CD14-positive monocyte (primary cell): ENCODE measurements at regions not wholly inside any gene's neighbourhood (a gene's known extent, or its start where the extent isn't known, plus 50 kb on each side); places are given as distances from the start of the nearest gene placed in this dataset.

Experiments used
- DNase-seq, 3 donors: peaks; one replicate each; pipeline ENCODE4 v3.0.0-alpha.2; 2011 to 2022
- H2AFZ ChIP-seq: 2 replicates; pipeline ENCODE4 v1.6.0; 2012; ENCODE audit warnings: mild to moderate bottlenecking, low read depth, low read length, inconsistent platforms; ENCODE audit not compliant: insufficient read depth, poor library complexity, severe bottlenecking
- H3K27ac ChIP-seq, 2 donors: 1 replicate in 1 of 2; 2 replicates in 1 of 2; pipeline ENCODE4 v1.5.1; 2012 to 2013; ENCODE audit warnings: low read length in 2 of 2, control low read depth in 1 of 2, inconsistent platforms in 1 of 2, low read depth in 1 of 2, mild to moderate bottlenecking in 1 of 2
- H3K27me3 ChIP-seq, 2 donors: one replicate each; pipeline versions ENCODE4 v1.6.0 to v1.6.1; 2011 to 2013; ENCODE audit warnings: low read length in 2 of 2; ENCODE audit not compliant: control insufficient read depth in 2 of 2, insufficient read depth in 2 of 2
- H3K36me3 ChIP-seq, 2 donors: replicated peaks in 1 of 2; 1 replicate in 1 of 2; 2 replicates in 1 of 2; pipeline versions ENCODE4 v1.5.1 to v1.6.1; 2012 to 2013; ENCODE audit warnings: low read length in 2 of 2, control low read depth in 1 of 2, inconsistent platforms in 1 of 2, mild to moderate bottlenecking in 1 of 2; ENCODE audit not compliant: insufficient read depth in 2 of 2, control insufficient read depth in 1 of 2
- H3K4me1 ChIP-seq, 2 donors: 1 replicate in 1 of 2; 2 replicates in 1 of 2; pipeline versions ENCODE4 v1.5.1 to v1.6.1; 2012 to 2013; ENCODE audit warnings: low read length in 2 of 2, control low read depth in 1 of 2, inconsistent platforms in 1 of 2, mild to moderate bottlenecking in 1 of 2, moderate library complexity in 1 of 2; ENCODE audit not compliant: insufficient read depth in 2 of 2, control insufficient read depth in 1 of 2
- H3K4me2 ChIP-seq: replicated peaks from 2 replicates; pipeline ENCODE3; 2012; ENCODE audit warnings: low read length, moderate library complexity, mild to moderate bottlenecking; ENCODE audit not compliant: poor library complexity, severe bottlenecking; ENCODE audit errors: extremely low read depth
- H3K4me3 ChIP-seq, 3 experiments: fragments of 200-600 bp in 1 of 3; sonication (generic) in 1 of 3; replicated peaks in 1 of 3; 1 replicate in 2 of 3; 2 replicates in 1 of 3; pipeline ENCODE4 v1.5.1; 2011 to 2013; ENCODE audit warnings: low read length in 3 of 3, mild to moderate bottlenecking in 3 of 3, control low read depth in 2 of 3, low read depth in 2 of 3, inconsistent platforms in 1 of 3, moderate library complexity in 1 of 3
- H3K79me2 ChIP-seq: 2 replicates; pipeline ENCODE4 v1.6.0; 2012; ENCODE audit warnings: mild to moderate bottlenecking, control low read depth, inconsistent platforms, low read length, moderate library complexity; ENCODE audit not compliant: insufficient read depth
- H3K9ac ChIP-seq: 2 replicates; pipeline ENCODE4 v1.6.0; 2017; ENCODE audit warnings: low read length, mild to moderate bottlenecking; ENCODE audit not compliant: insufficient read depth, poor library complexity, severe bottlenecking
- H3K9me3 ChIP-seq, 2 donors: replicated peaks in 1 of 2; 1 replicate in 1 of 2; 2 replicates in 1 of 2; pipeline versions ENCODE4 v1.5.1 to v1.6.1; 2012 to 2013; ENCODE audit warnings: low read length in 2 of 2, control low read depth in 1 of 2; ENCODE audit not compliant: control insufficient read depth in 1 of 2, insufficient read depth in 1 of 2
- H4K20me1 ChIP-seq: 2 replicates; pipeline ENCODE4 v1.6.0; 2012; ENCODE audit warnings: mild to moderate bottlenecking, low read length, control low read depth, moderate library complexity; ENCODE audit not compliant: insufficient read depth
- H3K27ac Mint-ChIP-seq, 7 donors: one replicate each; pipeline ENCODE4 v1.8.0; 2020; ENCODE audit warnings: mild to moderate bottlenecking in 7 of 7, mixed read lengths in 7 of 7, moderate library complexity in 6 of 7, inconsistent platforms in 2 of 7
- H3K27me3 Mint-ChIP-seq, 3 donors: one replicate each; pipeline ENCODE4 v1.8.0; 2021 to 2022; ENCODE audit warnings: low read depth in 3 of 3, mild to moderate bottlenecking in 3 of 3, mixed read lengths in 3 of 3, moderate library complexity in 3 of 3, inconsistent platforms in 1 of 3
- H3K36me3 Mint-ChIP-seq, 2 donors: one replicate each; pipeline ENCODE4 v1.8.0; 2020; ENCODE audit warnings: mixed read lengths in 2 of 2, inconsistent platforms in 1 of 2, mild to moderate bottlenecking in 1 of 2
- H3K4me1 Mint-ChIP-seq: one replicate; pipeline ENCODE4 v1.8.0; 2020; ENCODE audit warnings: mild to moderate bottlenecking, mixed read lengths
- H3K4me3 Mint-ChIP-seq, 2 donors: one replicate each; pipeline ENCODE4 v1.8.0; 2020; ENCODE audit warnings: mild to moderate bottlenecking in 2 of 2, mixed read lengths in 2 of 2, moderate library complexity in 1 of 2
- H3K9me3 Mint-ChIP-seq, 7 donors: one replicate each; pipeline ENCODE4 v1.8.0; 2020 to 2022; ENCODE audit warnings: mixed read lengths in 7 of 7, mild to moderate bottlenecking in 6 of 7, moderate library complexity in 6 of 7, inconsistent platforms in 2 of 7
- CTCF ChIP-seq: fragments of 200-600 bp; IDR thresholded peaks from one replicate; pipeline ENCODE4 v1.8.0; 2022; ENCODE audit warnings: antibody characterized with exemption, mild to moderate bottlenecking
- WGBS: methylation state at CpG from one replicate; pipeline ENCODE4 v1.1.5; 2013; ENCODE audit warnings: missing lambda C conversion rate; ENCODE audit not compliant: insufficient coverage; 5-methylcytosine and 5-hydroxymethylcytosine counted together
- intact Hi-C, 2 donors: fragments of 100-400 bp; cut with micrococcal nuclease; formaldehyde crosslinking; loops; one replicate each; pipeline versions ENCODE4 v1.15.0 to v1.15.1; 2023

- no peak for TF ChIP-seq CTCF
- Mint-ChIP-seq H3K27ac (no peak overlapping the region), H3K4me3 (no peak overlapping the region), H3K36me3 (no peaks in the 10 kb centered on the region), H3K27me3 (peaks cover 1 to 2% (median 1%) of the 10 kb centered on the region in 3 donors), H3K4me1 (no peaks in the 10 kb centered on the region), H3K9me3 (peaks cover 2 to 14% (median 7%) of the 10 kb centered on the region in 7 donors)
- Histone ChIP-seq H2AFZ (no peak overlapping the region), H4K20me1 (no peaks in the 10 kb centered on the region), H3K27ac (no peak overlapping the region), H3K36me3 (no peaks in the 10 kb centered on the region), H3K9ac (no peak overlapping the region), H3K4me1 (no peaks in the 10 kb centered on the region), H3K27me3 (no peaks in the 10 kb centered on the region), H3K4me3 (no peak overlapping the region), H3K79me2 (no peaks in the 10 kb centered on the region), H3K9me3 (peaks cover 0 to 2% of the 10 kb centered on the region in 2 donors), H3K4me2 (no peak overlapping the region)
- intact Hi-C loops, result no loop called here
- WGBS, result no CpG with 5 or more reads among the region's 3 CpGs
- no peak for DNase-seq
Measured at GRCh38 chr18:25866331-25866730, 224.1 kb downstream of the SS18 start.

GRCh38 chr18:25862881-25863600 is 227.4 kb downstream of the SS18 start:
- Mint-ChIP-seq H3K9me3 (peaks cover 0 to 4% (median 2%) of the 10 kb centered on the region in 7 donors), H3K4me3 (no peak overlapping the region), H3K27ac (no peak overlapping the region), H3K36me3 (no peaks in the 10 kb centered on the region), H3K27me3 (peaks cover 1 to 2% (median 1%) of the 10 kb centered on the region in 3 donors), H3K4me1 (no peaks in the 10 kb centered on the region)
- Histone ChIP-seq H3K9ac (no peak overlapping the region), H3K27me3 (no peaks in the 10 kb centered on the region), H2AFZ (no peak overlapping the region), H3K27ac (no peak overlapping the region), H3K4me2 (no peak overlapping the region), H3K36me3 (no peaks in the 10 kb centered on the region), H3K4me1 (no peaks in the 10 kb centered on the region), H4K20me1 (no peaks in the 10 kb centered on the region), H3K79me2 (no peaks in the 10 kb centered on the region), H3K9me3 (no peaks in the 10 kb centered on the region), H3K4me3 (no peak overlapping the region)
- intact Hi-C loops, result no loop called here
- 94% methylated on average over 3 of the region's 9 CpGs for WGBS
- no peak for TF ChIP-seq CTCF
- DNase-seq, result no peak
